ENCODE measurements at regions not wholly inside any gene's neighbourhood (a gene's known extent, or its start where the extent isn't known, plus 50 kb on each side); places are given as distances from the start of the nearest gene placed in this dataset.

DNA sequence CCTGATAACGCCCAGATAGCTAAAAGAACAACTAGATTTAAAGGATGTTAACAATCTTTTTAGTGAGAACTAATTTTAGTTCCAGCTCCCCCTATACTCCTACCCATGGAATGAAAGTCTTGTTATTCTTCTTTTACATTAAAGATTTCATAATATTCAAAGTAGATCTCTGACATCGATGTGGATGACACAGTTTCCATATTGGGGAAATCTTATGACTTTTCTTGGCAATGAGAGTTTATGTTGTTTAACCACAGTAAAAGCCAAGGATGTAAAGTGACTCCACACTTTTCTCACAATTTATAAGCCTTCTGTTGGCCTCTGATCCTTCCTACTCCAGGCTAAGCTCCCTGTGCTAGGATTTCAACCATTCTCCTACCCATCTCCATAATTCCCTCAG, 332.6 kb upstream of the KCNMB2 start:
- TF ChIP-seq, protein P1, sequence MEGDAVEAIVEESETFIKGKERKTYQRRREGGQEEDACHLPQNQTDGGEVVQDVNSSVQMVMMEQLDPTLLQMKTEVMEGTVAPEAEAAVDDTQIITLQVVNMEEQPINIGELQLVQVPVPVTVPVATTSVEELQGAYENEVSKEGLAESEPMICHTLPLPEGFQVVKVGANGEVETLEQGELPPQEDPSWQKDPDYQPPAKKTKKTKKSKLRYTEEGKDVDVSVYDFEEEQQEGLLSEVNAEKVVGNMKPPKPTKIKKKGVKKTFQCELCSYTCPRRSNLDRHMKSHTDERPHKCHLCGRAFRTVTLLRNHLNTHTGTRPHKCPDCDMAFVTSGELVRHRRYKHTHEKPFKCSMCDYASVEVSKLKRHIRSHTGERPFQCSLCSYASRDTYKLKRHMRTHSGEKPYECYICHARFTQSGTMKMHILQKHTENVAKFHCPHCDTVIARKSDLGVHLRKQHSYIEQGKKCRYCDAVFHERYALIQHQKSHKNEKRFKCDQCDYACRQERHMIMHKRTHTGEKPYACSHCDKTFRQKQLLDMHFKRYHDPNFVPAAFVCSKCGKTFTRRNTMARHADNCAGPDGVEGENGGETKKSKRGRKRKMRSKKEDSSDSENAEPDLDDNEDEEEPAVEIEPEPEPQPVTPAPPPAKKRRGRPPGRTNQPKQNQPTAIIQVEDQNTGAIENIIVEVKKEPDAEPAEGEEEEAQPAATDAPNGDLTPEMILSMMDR (IDR thresholded peaks at IDR 0.05; ENCODE audit: extremely low read depth in 1 of 2, insufficient read depth in 1 of 2, low read depth in 1 of 2, low read length in 2 of 2): no peak
- TF ChIP-seq EZH2 (IDR thresholded peaks at IDR 0.05; ENCODE audit: borderline replicate concordance, low read depth, low read length, severe bottlenecking): no peak
- TF ChIP-seq POLR2A (IDR thresholded peaks at IDR 0.05; ENCODE audit: low read depth, low read length): no peak
- no peak for TF ChIP-seq POLR2AphosphoS5 (IDR thresholded peaks at IDR 0.05; ENCODE audit: insufficient read depth, low read depth, low read length)
- TF ChIP-seq, protein P2, sequence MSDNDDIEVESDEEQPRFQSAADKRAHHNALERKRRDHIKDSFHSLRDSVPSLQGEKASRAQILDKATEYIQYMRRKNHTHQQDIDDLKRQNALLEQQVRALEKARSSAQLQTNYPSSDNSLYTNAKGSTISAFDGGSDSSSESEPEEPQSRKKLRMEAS (IDR thresholded peaks at IDR 0.05; ENCODE audit: insufficient read depth, insufficient read length): no peak
- TF ChIP-seq MYC (IDR thresholded peaks at IDR 0.05; ENCODE audit: low read depth, low read length): no peak
- TF ChIP-seq GATA2 (IDR thresholded peaks at IDR 0.05; ENCODE audit: insufficient read depth, insufficient read length, low read depth, low read length): no peak
- TF ChIP-seq FOS (IDR thresholded peaks at IDR 0.05; ENCODE audit: borderline replicate concordance, insufficient read depth, low read length): no peak
- TF ChIP-seq JUN (IDR thresholded peaks at IDR 0.05; ENCODE audit: borderline replicate concordance, insufficient read depth, insufficient read length, low read depth): no peak
